GM21723 (cell line): ENCODE measurements at regions not wholly inside any gene's neighbourhood (a gene's known extent, or its start where the extent isn't known, plus 50 kb on each side); places are given as distances from the start of the nearest gene placed in this dataset.

Experiments used
- ATAC-seq: cut with Tn5 transposase; IDR thresholded peaks from one replicate; pipeline ENCODE4 v1.9.1; 2021; ENCODE audit warnings: mild to moderate bottlenecking, moderate library complexity; ENCODE audit not compliant: unreplicated experiment

GRCh38 chr2:163877316-163877715, 141.5 kb upstream of the FIGN start:
- no peak for ATAC-seq

GRCh38 chr2:163863073-163863472, 127.3 kb upstream of the FIGN start:
- ATAC-seq, result no peak

- ATAC-seq, result no peak
These were observed 124.1 kb upstream of the FIGN start for GRCh38 chr2:163859951-163860350.

- ATAC-seq, result no peak
These were observed 121.1 kb upstream of the FIGN start for GRCh38 chr2:163856941-163857340.

GRCh38 chr2:163852616-163853015, 116.8 kb upstream of the FIGN start:
- no peak for ATAC-seq

GRCh38 chr2:163849756-163850435, 114.1 kb upstream of the FIGN start:
- no peak for ATAC-seq

GRCh38 chr2:163838890-163839289, 103.1 kb upstream of the FIGN start:
- no peak for ATAC-seq

GRCh38 chr2:163836167-163836566, 100.4 kb upstream of the FIGN start:
- no peak for ATAC-seq

- no peak for ATAC-seq
These were observed 99.0 kb upstream of the FIGN start for GRCh38 chr2:163834841-163835240.

GRCh38 chr2:163834221-163834620, 98.4 kb upstream of the FIGN start:
- ATAC-seq, result no peak

GRCh38 chr2:163828771-163829170, 93.0 kb upstream of the FIGN start:
- no peak for ATAC-seq

- no peak for ATAC-seq
These were observed 86.2 kb upstream of the FIGN start for GRCh38 chr2:163822033-163822432.

GRCh38 chr2:163812926-163813520, 77.2 kb upstream of the FIGN start:
- ATAC-seq, result no peak

GRCh38 chr2:163808406-163808805, 72.6 kb upstream of the FIGN start:
- no peak for ATAC-seq

- ATAC-seq, result no peak
These were observed 66.5 kb upstream of the FIGN start for GRCh38 chr2:163802284-163802683.

GRCh38 chr2:163801486-163801885, 65.7 kb upstream of the FIGN start:
- ATAC-seq, result no peak

GRCh38 chr2:163800951-163801381, 65.2 kb upstream of the FIGN start:
- no peak for ATAC-seq

GRCh38 chr2:163799807-163800206, 64.0 kb upstream of the FIGN start:
- ATAC-seq, result no peak

- no peak for ATAC-seq
These were observed 58.8 kb upstream of the FIGN start for GRCh38 chr2:163794635-163795034.
